ENCODE measurements at regions not wholly inside any gene's neighbourhood (a gene's known extent, or its start where the extent isn't known, plus 50 kb on each side); places are given as distances from the start of the nearest gene placed in this dataset.

DNA sequence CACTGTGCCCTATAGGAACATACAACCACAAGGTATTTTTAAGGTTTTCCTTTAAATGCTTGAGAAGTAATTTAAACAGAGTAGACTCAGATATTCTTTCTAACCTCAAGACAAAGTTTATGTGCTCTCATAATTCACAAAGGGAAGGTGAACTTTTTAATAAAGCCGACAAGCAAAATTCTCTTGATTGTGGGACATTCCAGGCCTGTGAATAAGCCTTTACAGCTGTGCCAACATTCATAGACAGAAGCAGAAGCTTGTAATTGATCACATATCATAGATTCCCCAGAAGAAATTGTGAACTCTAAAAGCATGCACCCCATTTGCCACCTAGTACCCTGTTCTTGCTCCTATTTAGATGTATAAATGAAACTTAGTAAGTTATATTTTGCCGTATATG is 1107.8 kb upstream of the SEMA6A start:
- WGBS, 2 donors: 91 to 97% methylated on average over 2 of the region's 2 CpGs
- Histone ChIP-seq H3K4me3 (replicated peaks in 1 of 3) (no peak overlapping the region), H3K27me3 (no peaks in the 10 kb centered on the region), H3K9me3 (no peaks in the 10 kb centered on the region), H3K36me3 (no peaks in the 10 kb centered on the region), H3K4me1 (no peaks in the 10 kb centered on the region), H3K27ac (no peak overlapping the region)
- TF ChIP-seq CTCF (IDR thresholded peaks at IDR 0.05): no peak
- TF ChIP-seq POLR2A (IDR thresholded peaks at IDR 0.05): no peak
- intact Hi-C loops (cut with DNase I): no loop called here
- DNase-seq: no peak

DNA sequence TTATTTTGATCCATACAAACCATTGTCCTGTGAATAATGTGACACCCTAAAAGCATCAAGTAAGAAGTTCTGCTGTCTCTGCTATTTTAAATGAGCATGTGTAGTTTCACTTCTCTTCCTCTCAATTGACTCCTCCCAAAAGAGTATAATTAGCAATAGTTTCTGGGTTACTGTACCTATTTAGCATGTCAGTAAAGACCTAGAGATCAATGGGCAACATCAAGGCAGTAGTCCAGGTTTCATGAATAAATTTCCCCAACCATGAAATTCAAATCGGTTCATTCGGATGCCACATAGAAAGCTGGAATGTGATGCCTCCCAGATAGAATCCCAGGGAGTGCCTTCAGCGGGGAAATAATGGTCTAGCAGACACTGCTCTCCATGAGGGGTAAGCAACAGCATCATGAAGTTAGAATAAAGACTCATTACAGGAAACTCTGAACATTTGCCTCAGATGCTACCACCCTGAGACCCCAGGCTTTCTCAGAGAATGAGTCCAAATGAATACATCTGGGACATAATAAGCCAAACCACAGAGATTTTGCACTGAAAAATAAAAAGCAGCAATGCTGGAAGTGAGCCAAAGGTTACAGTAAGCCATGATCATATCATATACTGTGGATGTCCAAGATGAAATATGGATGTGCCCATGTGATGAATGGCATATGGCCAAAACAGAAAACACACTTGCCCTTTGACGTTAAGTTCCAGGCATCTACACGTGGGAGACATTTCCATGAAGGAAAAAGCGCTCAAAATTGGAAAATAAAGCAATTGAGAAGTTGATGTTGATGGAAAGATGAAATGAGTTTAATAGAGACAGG is 1107.0 kb upstream of the SEMA6A start:
- H3K27me3 ChIP-seq: no peaks in the 10 kb centered on the region
- TF ChIP-seq POLR2A (IDR thresholded peaks at IDR 0.05): no peak
- TF ChIP-seq CTCF (IDR thresholded peaks at IDR 0.05): no peak
- H3K36me3 ChIP-seq: no peaks in the 10 kb centered on the region
- DNase-seq: no peak
- intact Hi-C loops (cut with DNase I): no loop called here
- no peak overlapping the region for H3K27ac ChIP-seq
- no peaks in the 10 kb centered on the region for H3K4me1 ChIP-seq
- H3K9me3 ChIP-seq: no peaks in the 10 kb centered on the region
- no peak overlapping the region for H3K4me3 ChIP-seq (replicated peaks in 1 of 3)
- 82 to 86% methylated on average over 6 of the region's 6 CpGs for WGBS, 2 donors

GRCh38 chr5:117680426-117680825 is 1105.8 kb upstream of the SEMA6A start:
- Histone ChIP-seq H3K9me3 (no peaks in the 10 kb centered on the region), H3K27me3 (no peaks in the 10 kb centered on the region), H3K4me3 (replicated peaks in 1 of 3) (no peak overlapping the region), H3K27ac (no peak overlapping the region), H3K4me1 (no peaks in the 10 kb centered on the region), H3K36me3 (no peaks in the 10 kb centered on the region)
- TF ChIP-seq CTCF (IDR thresholded peaks at IDR 0.05): no peak
- TF ChIP-seq POLR2A (IDR thresholded peaks at IDR 0.05): no peak
- intact Hi-C loops (cut with DNase I): no loop called here
- no peak for DNase-seq
- 78 to 91% methylated on average over 1 of the region's 1 CpG for WGBS, 2 donors

- Histone ChIP-seq H3K9me3 (no peaks in the 10 kb centered on the region), H3K27me3 (no peaks in the 10 kb centered on the region), H3K36me3 (no peaks in the 10 kb centered on the region), H3K4me3 (replicated peaks in 1 of 3) (no peak overlapping the region), H3K27ac (no peak overlapping the region), H3K4me1 (no peaks in the 10 kb centered on the region)
- 92 to 94% methylated on average over 4 of the region's 4 CpGs for WGBS, 2 donors
- intact Hi-C loops (cut with DNase I): no loop called here
- no peak for DNase-seq
- no peak for TF ChIP-seq CTCF (IDR thresholded peaks at IDR 0.05)
These were observed 1104.4 kb upstream of the SEMA6A start for GRCh38 chr5:117679046-117679445.

- intact Hi-C loops (cut with DNase I): no loop called here
- no peaks in the 10 kb centered on the region for H3K9me3 ChIP-seq
- H3K36me3 ChIP-seq: no peaks in the 10 kb centered on the region
- no peak overlapping the region for H3K27ac ChIP-seq
- DNase-seq: no peak
- no peaks in the 10 kb centered on the region for H3K4me1 ChIP-seq
- H3K27me3 ChIP-seq: no peaks in the 10 kb centered on the region
- WGBS, 2 donors: 85% methylated on average over 4 of the region's 4 CpGs
- no peak overlapping the region for H3K4me3 ChIP-seq (replicated peaks in 1 of 3)
- TF ChIP-seq POLR2A (IDR thresholded peaks at IDR 0.05) (no peak), CTCF (IDR thresholded peaks at IDR 0.05) (no peak)
These were observed 1101.0 kb upstream of the SEMA6A start for GRCh38 chr5:117675646-117676045.

All from thyroid gland (tissue), 4 donors.